GM06990 (cell line): ENCODE measurements at regions not wholly inside any gene's neighbourhood (a gene's known extent, or its start where the extent isn't known, plus 50 kb on each side); places are given as distances from the start of the nearest gene placed in this dataset.

Source experiments
- DNase-seq: peaks from one replicate; pipeline ENCODE4 v3.0.0-alpha.2; 2011; ENCODE audit not compliant: insufficient read length; ENCODE audit errors: extremely low read depth
- H3K27me3 ChIP-seq: replicated peaks from 2 replicates; pipeline ENCODE4 v1.6.0; 2011; ENCODE audit warnings: low read length; ENCODE audit not compliant: control insufficient read depth, insufficient read depth
- H3K36me3 ChIP-seq: 2 replicates; pipeline ENCODE4 v1.5.1; 2011; ENCODE audit warnings: low read length; ENCODE audit not compliant: control insufficient read depth, insufficient read depth
- H3K4me3 ChIP-seq: replicated peaks from 2 replicates; pipeline ENCODE4 v1.5.1; 2011; ENCODE audit warnings: low read depth, mild to moderate bottlenecking, control low read depth, low read length
- CTCF ChIP-seq: IDR thresholded peaks from 2 replicates; pipeline ENCODE4 v1.5.1; 2011; ENCODE audit warnings: low read length, control low read depth, mild to moderate bottlenecking, inconsistent platforms; ENCODE audit not compliant: insufficient read depth, poor library complexity, severe bottlenecking

- Histone ChIP-seq H3K4me3 (no peak overlapping the region), H3K27me3 (no peaks in the 10 kb centered on the region), H3K36me3 (no peaks in the 10 kb centered on the region)
- no peak for DNase-seq
- TF ChIP-seq CTCF = no peak
These were observed 549.4 kb downstream of the STK39 start for GRCh38 chr2:167697948-167698347.

GRCh38 chr2:167697194-167697593, 550.2 kb downstream of the STK39 start:
- H3K4me3 ChIP-seq = no peak overlapping the region
- no peak for TF ChIP-seq CTCF
- no peak for DNase-seq
- H3K36me3 ChIP-seq = no peaks in the 10 kb centered on the region
- H3K27me3 ChIP-seq = no peaks in the 10 kb centered on the region

- Histone ChIP-seq H3K27me3 (no peaks in the 10 kb centered on the region), H3K4me3 (no peak overlapping the region), H3K36me3 (no peaks in the 10 kb centered on the region)
- DNase-seq = no peak
- no peak for TF ChIP-seq CTCF
These were observed 554.5 kb downstream of the STK39 start for GRCh38 chr2:167692936-167693335.

GRCh38 chr2:167692191-167692590, 555.2 kb downstream of the STK39 start:
- TF ChIP-seq CTCF = no peak
- H3K36me3 ChIP-seq = no peaks in the 10 kb centered on the region
- no peaks in the 10 kb centered on the region for H3K27me3 ChIP-seq
- DNase-seq = no peak
- no peak overlapping the region for H3K4me3 ChIP-seq

- Histone ChIP-seq H3K36me3 (no peaks in the 10 kb centered on the region), H3K4me3 (no peak overlapping the region), H3K27me3 (no peaks in the 10 kb centered on the region)
- TF ChIP-seq CTCF = peak; percentile 8
- no peak for DNase-seq
These were observed 558.0 kb downstream of the STK39 start for GRCh38 chr2:167689444-167689843.

GRCh38 chr2:167686691-167687090, 560.7 kb downstream of the STK39 start:
- H3K27me3 ChIP-seq = no peaks in the 10 kb centered on the region
- H3K36me3 ChIP-seq = no peaks in the 10 kb centered on the region
- DNase-seq = no peak
- no peak for TF ChIP-seq CTCF
- H3K4me3 ChIP-seq = no peak overlapping the region
